Endothelial cell of umbilical vein (primary cell): ENCODE measurements at regions not wholly inside any gene's neighbourhood (a gene's known extent, or its start where the extent isn't known, plus 50 kb on each side); places are given as distances from the start of the nearest gene placed in this dataset.

Experiments
- BruUV-seq: library from RNA; stranded (reverse); fragments of 400-500 nt; replicated peaks from 2 replicates; lab custom pipeline; 2021; lab: Mats Ljungman, UMichigan
- CTCF ChIA-PET: fragments of 300-600, 350-600 bp; sonication (Branson Sonifier 250); formaldehyde crosslinking; loops from one replicate; lab custom pipeline; 2021; ENCODE audit warnings: antibody characterized with exemption, inconsistent platforms; lab: Charles Lee
- POLR2A ChIA-PET: fragments of 300-600, 350-600 bp; sonication (Branson Sonifier 250); formaldehyde crosslinking; loops from one replicate; lab custom pipeline; 2021; ENCODE audit warnings: antibody characterized with exemption, inconsistent platforms; lab: Charles Lee
- DNase-seq: peaks from one replicate; pipeline ENCODE4 v3.0.0-alpha.2; 2011; ENCODE audit warnings: low read depth, low spot score
- FAIRE-seq: peaks from 2 replicates; lab custom pipeline; 2011; peaks lifted over from hg19 to GRCh38; lab: Jason Lieb, UNC
- H2AFZ ChIP-seq: 2 replicates; pipeline ENCODE4 v1.6.0; 2012; ENCODE audit warnings: low read depth, low read length, control low read depth, inconsistent platforms
- H3K27ac ChIP-seq: 2 replicates; pipeline ENCODE4 v1.5.1; 2011; ENCODE audit warnings: low read depth, mild to moderate bottlenecking, control low read depth, low read length, moderate library complexity; ENCODE audit not compliant: insufficient read depth
- H3K27me3 ChIP-seq, 2 experiments: 2 replicates each; pipeline versions ENCODE4 v1.6.0 to v1.6.1; 2011; ENCODE audit warnings: low read length in 2 of 2, mixed read lengths in 1 of 2; ENCODE audit not compliant: control insufficient read depth in 2 of 2, insufficient read depth in 2 of 2
- H3K36me3 ChIP-seq, 2 experiments: 2 replicates in 1 of 2; 3 replicates in 1 of 2; pipeline ENCODE4 v1.5.1; 2011; ENCODE audit warnings: low read length in 2 of 2, mild to moderate bottlenecking in 1 of 2, moderate library complexity in 1 of 2; ENCODE audit not compliant: control insufficient read depth in 2 of 2, insufficient read depth in 2 of 2; ENCODE audit errors: extremely low read depth in 1 of 2
- H3K4me1 ChIP-seq: 3 replicates; pipeline ENCODE4 v1.5.1; 2011; ENCODE audit warnings: mild to moderate bottlenecking, low read length; ENCODE audit not compliant: control insufficient read depth, insufficient read depth; ENCODE audit errors: extremely low read depth
- H3K4me2 ChIP-seq: 2 replicates; pipeline ENCODE4 v1.6.1; 2011; ENCODE audit warnings: low read length, control low read depth, mixed read lengths; ENCODE audit not compliant: insufficient read depth
- H3K4me3 ChIP-seq, 3 experiments: fragments of 200-600 bp in 1 of 3; sonication (generic), shearing (Covaris generic) in 1 of 3; replicated peaks in 1 of 3; 2 replicates each; pipeline ENCODE4 v1.5.1; 2011 to 2016; ENCODE audit warnings: control low read depth in 3 of 3, low read length in 3 of 3, mild to moderate bottlenecking in 2 of 3, inconsistent platforms in 1 of 3, low read depth in 1 of 3, moderate library complexity in 1 of 3; ENCODE audit not compliant: insufficient read depth in 1 of 3
- H3K79me2 ChIP-seq: 2 replicates; pipeline ENCODE4 v1.6.0; 2012; ENCODE audit warnings: low read length, inconsistent platforms; ENCODE audit not compliant: control insufficient read depth, insufficient read depth
- H3K9ac ChIP-seq: replicated peaks from 2 replicates; pipeline ENCODE3; 2011; ENCODE audit warnings: low read length, control low read depth; ENCODE audit not compliant: insufficient read depth; ENCODE audit errors: extremely low read depth
- H3K9me1 ChIP-seq: replicated peaks from 3 replicates; pipeline ENCODE4 v1.6.0; 2011; ENCODE audit warnings: mild to moderate bottlenecking, low read length; ENCODE audit not compliant: control insufficient read depth, insufficient read depth; ENCODE audit errors: extremely low read depth
- H3K9me3 ChIP-seq: replicated peaks from 2 replicates; pipeline ENCODE4 v1.5.1; 2012; ENCODE audit warnings: low read length, inconsistent platforms; ENCODE audit not compliant: control insufficient read depth, insufficient read depth
- H4K20me1 ChIP-seq: replicated peaks from 2 replicates; pipeline ENCODE3; 2011; ENCODE audit warnings: mild to moderate bottlenecking, low read length; ENCODE audit not compliant: control insufficient read depth, insufficient read depth; ENCODE audit errors: extremely low read depth
- EZH2 ChIP-seq: IDR thresholded peaks from 2 replicates; pipeline ENCODE4 v1.6.1; 2012; ENCODE audit warnings: borderline replicate concordance, low read depth, mild to moderate bottlenecking, moderate library complexity, low read length, inconsistent platforms; ENCODE audit not compliant: severe bottlenecking
- FOS ChIP-seq: IDR thresholded peaks from 2 replicates; pipeline ENCODE4 v1.6.1; 2011; ENCODE audit warnings: mild to moderate bottlenecking, low read length, moderate library complexity, borderline replicate concordance; ENCODE audit not compliant: insufficient read depth
- GATA2 ChIP-seq: IDR thresholded peaks from 2 replicates; pipeline ENCODE4 v1.7.0; 2011; ENCODE audit warnings: low read depth, mild to moderate bottlenecking, moderate library complexity, mixed read lengths, low read length; ENCODE audit not compliant: insufficient read length, insufficient read depth
- JUN ChIP-seq: IDR thresholded peaks from 2 replicates; pipeline ENCODE4 v1.6.1; 2011; ENCODE audit warnings: borderline replicate concordance, low read depth; ENCODE audit not compliant: insufficient read length, insufficient read depth
- MAX ChIP-seq: IDR thresholded peaks from 2 replicates; pipeline ENCODE4 v1.6.1; 2011; ENCODE audit not compliant: insufficient read depth, insufficient read length
- MYC ChIP-seq: IDR thresholded peaks from one replicate; pipeline ENCODE4 v1.6.1; 2011; ENCODE audit warnings: mild to moderate bottlenecking, low read depth, low read length
- POLR2A ChIP-seq: IDR thresholded peaks from 2 replicates; pipeline ENCODE4 v1.6.1; 2012; ENCODE audit warnings: low read depth, mild to moderate bottlenecking, control low read depth, low read length
- POLR2AphosphoS5 ChIP-seq: IDR thresholded peaks from 2 replicates; pipeline ENCODE4 v1.6.1; 2012; ENCODE audit warnings: low read depth, mild to moderate bottlenecking, control low read depth, low read length, moderate library complexity; ENCODE audit not compliant: insufficient read depth
- dilution Hi-C: fragments of 300-500 bp; cut with MboI; formaldehyde crosslinking; loops from one replicate; pipeline ENCODE4 v1.15.0; 2019; ENCODE audit warnings: low sequenced_read_pairs; ENCODE audit not compliant: extremely low pct_ligation_motif_present
- intact Hi-C: fragments of 100-400 bp; cut with micrococcal nuclease; formaldehyde crosslinking; loops from one replicate; pipeline ENCODE4 v1.10.0; 2022
- TF ChIP-seq, protein P1 (sequence below), 2 donors: IDR thresholded peaks; 1 replicate in 1 of 2; 2 replicates in 1 of 2; pipeline ENCODE4 v1.5.1; 2011; ENCODE audit warnings: low read length in 2 of 2, mild to moderate bottlenecking in 2 of 2, moderate library complexity in 2 of 2, control low read depth in 1 of 2, inconsistent platforms in 1 of 2, low read depth in 1 of 2; ENCODE audit not compliant: insufficient read depth in 1 of 2; ENCODE audit errors: extremely low read depth in 1 of 2

GRCh38 chr5:136586196-136586595 is 220.9 kb upstream of the TRPC7 start:
- no TSS peak for BruUV-seq
- Histone ChIP-seq H3K9me1 (no peaks in the 10 kb centered on the region), H3K27me3 (no peaks in the 10 kb centered on the region), H3K9ac (no peak overlapping the region), H3K4me3 (no peak overlapping the region), H4K20me1 (no peaks in the 10 kb centered on the region), H3K4me2 (no peak overlapping the region), H3K27ac (no peak overlapping the region), H3K9me3 (no peaks in the 10 kb centered on the region), H3K36me3 (no peaks in the 10 kb centered on the region), H2AFZ (no peak overlapping the region), H3K79me2 (no peaks in the 10 kb centered on the region), H3K4me1 (no peaks in the 10 kb centered on the region)
- FAIRE-seq (no peak), DNase-seq (no peak)
- intact Hi-C loops (no loop called here), dilution Hi-C loops (no loop called here)
- CTCF ChIA-PET, result no interaction called here
- POLR2A ChIA-PET, result no interaction called here
- TF ChIP-seq FOS, result no peak

GRCh38 chr5:136584474-136584873 is 219.1 kb upstream of the TRPC7 start:
- FAIRE-seq, result no peak
- dilution Hi-C loops, result no loop called here

More at GRCh38 chr5:136584474-136584873, 219.1 kb upstream of the TRPC7 start:
- H3K27ac ChIP-seq, result no peak overlapping the region
- no peaks in the 10 kb centered on the region for H3K9me3 ChIP-seq
- H3K4me1 ChIP-seq, result no peaks in the 10 kb centered on the region
- no peak overlapping the region for H3K4me2 ChIP-seq
- H3K9ac ChIP-seq, result no peak overlapping the region
- no peaks in the 10 kb centered on the region for H4K20me1 ChIP-seq
- no peak overlapping the region for H3K4me3 ChIP-seq
- H3K27me3 ChIP-seq, result no peaks in the 10 kb centered on the region
- DNase-seq, result no peak
- TF ChIP-seq MYC (no peak), MAX (no peak), FOS (no peak), POLR2AphosphoS5 (no peak), POLR2A (no peak), JUN (no peak), EZH2 (no peak), GATA2 (no peak)
- TF ChIP-seq, protein P1, sequence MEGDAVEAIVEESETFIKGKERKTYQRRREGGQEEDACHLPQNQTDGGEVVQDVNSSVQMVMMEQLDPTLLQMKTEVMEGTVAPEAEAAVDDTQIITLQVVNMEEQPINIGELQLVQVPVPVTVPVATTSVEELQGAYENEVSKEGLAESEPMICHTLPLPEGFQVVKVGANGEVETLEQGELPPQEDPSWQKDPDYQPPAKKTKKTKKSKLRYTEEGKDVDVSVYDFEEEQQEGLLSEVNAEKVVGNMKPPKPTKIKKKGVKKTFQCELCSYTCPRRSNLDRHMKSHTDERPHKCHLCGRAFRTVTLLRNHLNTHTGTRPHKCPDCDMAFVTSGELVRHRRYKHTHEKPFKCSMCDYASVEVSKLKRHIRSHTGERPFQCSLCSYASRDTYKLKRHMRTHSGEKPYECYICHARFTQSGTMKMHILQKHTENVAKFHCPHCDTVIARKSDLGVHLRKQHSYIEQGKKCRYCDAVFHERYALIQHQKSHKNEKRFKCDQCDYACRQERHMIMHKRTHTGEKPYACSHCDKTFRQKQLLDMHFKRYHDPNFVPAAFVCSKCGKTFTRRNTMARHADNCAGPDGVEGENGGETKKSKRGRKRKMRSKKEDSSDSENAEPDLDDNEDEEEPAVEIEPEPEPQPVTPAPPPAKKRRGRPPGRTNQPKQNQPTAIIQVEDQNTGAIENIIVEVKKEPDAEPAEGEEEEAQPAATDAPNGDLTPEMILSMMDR (IDR thresholded peaks at IDR 0.05; ENCODE audit: extremely low read depth in 1 of 2, insufficient read depth in 1 of 2, low read depth in 1 of 2, low read length in 2 of 2), result no peak
- CTCF ChIA-PET, result no interaction called here
- intact Hi-C loops, result no loop called here
- POLR2A ChIA-PET, result no interaction called here
- no peak overlapping the region for H2AFZ ChIP-seq
- no peaks in the 10 kb centered on the region for H3K36me3 ChIP-seq
- no peaks in the 10 kb centered on the region for H3K79me2 ChIP-seq
- no TSS peak for BruUV-seq
- H3K9me1 ChIP-seq, result no peaks in the 10 kb centered on the region
